ENCODE measurements at regions not wholly inside any gene's neighbourhood (a gene's known extent, or its start where the extent isn't known, plus 50 kb on each side); places are given as distances from the start of the nearest gene placed in this dataset.

DNA sequence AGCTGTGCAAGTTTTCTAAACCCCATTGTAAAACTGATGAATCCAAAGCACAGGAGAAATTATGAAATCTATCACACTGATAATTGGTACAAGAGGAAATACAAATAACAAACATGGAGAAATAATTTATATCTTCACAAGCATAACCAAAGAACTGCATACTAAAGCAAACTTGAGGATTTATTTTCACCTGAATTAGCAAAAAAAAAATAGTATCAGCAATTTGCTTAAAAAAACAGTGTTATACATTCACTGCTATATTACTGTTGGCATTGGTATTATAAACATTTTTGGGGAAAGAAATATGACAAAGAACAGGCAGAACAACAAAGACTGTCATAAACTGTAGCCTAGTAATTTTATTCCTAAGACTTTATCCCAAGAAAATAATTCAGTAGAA is 230.8 kb upstream of the NRP1 start:
- TF ChIP-seq, protein P1, sequence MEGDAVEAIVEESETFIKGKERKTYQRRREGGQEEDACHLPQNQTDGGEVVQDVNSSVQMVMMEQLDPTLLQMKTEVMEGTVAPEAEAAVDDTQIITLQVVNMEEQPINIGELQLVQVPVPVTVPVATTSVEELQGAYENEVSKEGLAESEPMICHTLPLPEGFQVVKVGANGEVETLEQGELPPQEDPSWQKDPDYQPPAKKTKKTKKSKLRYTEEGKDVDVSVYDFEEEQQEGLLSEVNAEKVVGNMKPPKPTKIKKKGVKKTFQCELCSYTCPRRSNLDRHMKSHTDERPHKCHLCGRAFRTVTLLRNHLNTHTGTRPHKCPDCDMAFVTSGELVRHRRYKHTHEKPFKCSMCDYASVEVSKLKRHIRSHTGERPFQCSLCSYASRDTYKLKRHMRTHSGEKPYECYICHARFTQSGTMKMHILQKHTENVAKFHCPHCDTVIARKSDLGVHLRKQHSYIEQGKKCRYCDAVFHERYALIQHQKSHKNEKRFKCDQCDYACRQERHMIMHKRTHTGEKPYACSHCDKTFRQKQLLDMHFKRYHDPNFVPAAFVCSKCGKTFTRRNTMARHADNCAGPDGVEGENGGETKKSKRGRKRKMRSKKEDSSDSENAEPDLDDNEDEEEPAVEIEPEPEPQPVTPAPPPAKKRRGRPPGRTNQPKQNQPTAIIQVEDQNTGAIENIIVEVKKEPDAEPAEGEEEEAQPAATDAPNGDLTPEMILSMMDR (IDR thresholded peaks at IDR 0.05; ENCODE audit: low read depth, low read length, missing control alignments), result no peak
- H3K4me3 ChIP-seq (replicated peaks; ENCODE audit: low read depth, low read length), result no peak overlapping the region
- no peak for DNase-seq (ENCODE audit: extremely low read depth, low read depth)

DNA sequence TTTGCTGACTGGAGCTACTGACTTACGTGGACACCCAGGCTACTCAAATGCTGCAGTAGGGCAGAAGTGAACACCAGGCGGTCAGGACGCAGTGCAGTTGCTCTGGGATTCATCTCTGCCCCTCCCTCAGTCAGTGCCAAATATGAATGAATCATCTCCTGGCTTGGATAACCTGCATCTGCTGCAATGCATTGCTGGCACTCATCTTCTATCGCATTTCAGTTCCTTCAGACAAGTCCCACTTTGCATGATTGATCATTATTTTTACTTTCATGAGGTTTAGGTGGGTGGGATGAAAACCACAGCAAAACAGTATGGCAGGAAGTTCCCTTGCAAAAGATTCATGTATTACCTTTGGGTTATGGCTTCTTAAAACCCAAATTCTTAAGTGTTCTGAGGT is 224.6 kb upstream of the NRP1 start:
- TF ChIP-seq, protein P1 (IDR thresholded peaks at IDR 0.05; ENCODE audit: low read depth, low read length, missing control alignments), result no peak
- peak; percentile 42 for DNase-seq (ENCODE audit: extremely low read depth, low read depth)
- H3K4me3 ChIP-seq (replicated peaks; ENCODE audit: low read depth, low read length), result no peak overlapping the region

DNA sequence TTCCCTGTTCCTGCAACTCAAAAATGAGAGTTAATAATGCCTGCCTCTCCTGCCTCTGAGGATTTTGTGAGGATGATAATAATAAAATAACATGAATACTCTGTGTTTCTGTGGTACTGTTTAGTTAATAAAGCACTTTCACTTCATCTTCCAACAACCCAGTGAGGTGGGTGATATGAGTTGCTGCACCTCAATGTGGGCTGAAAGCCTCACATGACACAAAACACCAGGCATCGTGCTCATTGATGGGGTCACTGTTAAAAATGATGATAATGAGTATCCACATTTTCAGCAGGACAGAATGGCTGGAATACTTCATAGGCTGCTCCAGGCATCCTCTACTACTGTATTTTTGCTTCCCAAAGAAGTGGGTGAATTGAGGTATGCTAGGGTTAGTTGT is 222.8 kb upstream of the NRP1 start:
- TF ChIP-seq, protein P1 (IDR thresholded peaks at IDR 0.05; ENCODE audit: low read depth, low read length, missing control alignments), result no peak
- DNase-seq (ENCODE audit: extremely low read depth, low read depth), result no peak
- H3K4me3 ChIP-seq (replicated peaks; ENCODE audit: low read depth, low read length), result no peak overlapping the region

DNA sequence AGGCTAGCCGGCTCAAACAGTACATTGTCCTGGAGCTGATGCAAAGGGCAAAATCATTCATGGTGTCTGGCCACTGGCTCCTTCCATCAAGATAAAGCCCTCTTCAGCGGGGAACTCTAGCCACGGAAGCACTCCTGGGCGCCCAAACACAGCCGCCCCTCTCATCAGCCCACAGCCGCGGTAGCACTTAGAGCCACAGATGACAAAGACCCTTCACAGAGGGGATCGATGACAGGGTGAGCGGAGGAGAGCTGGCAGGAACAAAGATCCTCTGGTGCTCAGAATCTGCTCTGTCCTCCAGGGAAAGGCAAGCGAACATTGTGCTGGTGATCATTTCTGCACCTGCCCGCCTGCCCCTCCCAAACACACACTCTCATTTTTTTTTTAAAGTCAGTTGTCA is 222.2 kb upstream of the NRP1 start:
- H3K4me3 ChIP-seq (replicated peaks; ENCODE audit: low read depth, low read length), result no peak overlapping the region
- DNase-seq (ENCODE audit: extremely low read depth, low read depth), result no peak
- TF ChIP-seq, protein P1 (IDR thresholded peaks at IDR 0.05; ENCODE audit: low read depth, low read length, missing control alignments), result no peak

DNA sequence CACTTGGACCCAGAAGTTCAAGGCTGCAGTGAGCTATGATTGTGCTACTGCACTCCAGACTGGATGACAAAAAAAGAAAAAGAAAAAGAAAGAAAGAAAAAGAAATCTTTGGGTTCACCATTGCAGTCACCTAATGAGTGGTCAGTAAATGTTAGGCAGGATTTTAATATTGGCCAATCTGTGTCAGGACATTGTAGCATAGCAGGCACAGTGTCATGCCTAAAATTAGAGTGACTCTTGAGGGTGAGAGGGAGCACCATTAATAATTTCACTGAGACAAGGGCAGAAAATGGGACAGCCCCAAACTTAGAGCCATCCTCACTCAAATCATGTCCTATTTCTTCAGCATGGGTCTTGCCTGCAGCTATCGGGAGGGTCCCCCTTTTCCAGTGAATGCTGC is 221.6 kb upstream of the NRP1 start:
- no peak for DNase-seq (ENCODE audit: extremely low read depth, low read depth)
- TF ChIP-seq, protein P1 (IDR thresholded peaks at IDR 0.05; ENCODE audit: low read depth, low read length, missing control alignments), result no peak
- H3K4me3 ChIP-seq (replicated peaks; ENCODE audit: low read depth, low read length), result no peak overlapping the region

DNA sequence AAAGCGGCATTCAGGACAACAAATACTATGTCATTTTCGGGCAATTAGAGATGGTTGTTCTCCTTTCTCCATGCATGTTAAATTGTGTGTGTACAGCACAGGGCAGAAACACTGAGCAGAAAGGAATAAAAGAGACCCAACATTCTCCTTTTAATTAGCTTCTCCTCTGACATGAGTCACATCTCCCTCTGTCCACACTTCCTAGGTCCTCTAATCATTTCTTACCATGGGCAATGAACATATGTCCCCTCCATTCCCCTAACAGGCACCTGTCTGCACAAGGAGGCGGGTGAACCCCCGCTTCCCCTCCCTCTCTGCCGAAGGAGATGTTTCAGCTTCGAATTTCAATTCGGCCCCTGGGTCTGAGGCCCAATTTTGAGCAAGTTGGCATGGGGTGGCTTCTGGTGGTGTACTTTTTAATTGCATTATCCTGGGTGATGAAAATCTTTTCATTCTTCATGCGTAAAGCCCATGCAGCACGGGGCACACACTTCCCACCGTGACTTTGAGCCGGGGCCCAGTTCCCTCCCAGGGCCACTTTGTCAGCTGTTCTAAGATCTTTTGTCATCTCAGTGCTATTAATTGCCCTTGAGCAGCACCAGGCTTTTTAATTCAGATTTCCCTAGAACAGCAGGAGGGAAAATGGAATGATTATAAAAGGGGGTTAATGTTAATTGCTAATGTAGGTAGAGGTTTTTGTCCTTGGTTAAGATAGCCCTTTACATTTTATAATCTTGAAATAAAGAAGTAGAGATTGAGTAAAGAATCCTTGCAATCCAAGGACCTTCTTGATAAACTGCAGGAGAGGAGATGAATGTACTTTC is 219.5 kb upstream of the NRP1 start:
- DNase-seq (ENCODE audit: extremely low read depth, low read depth), result no peak
- TF ChIP-seq, protein P1 (IDR thresholded peaks at IDR 0.05; ENCODE audit: low read depth, low read length, missing control alignments), result no peak
- no peak overlapping the region for H3K4me3 ChIP-seq (replicated peaks; ENCODE audit: low read depth, low read length)

DNA sequence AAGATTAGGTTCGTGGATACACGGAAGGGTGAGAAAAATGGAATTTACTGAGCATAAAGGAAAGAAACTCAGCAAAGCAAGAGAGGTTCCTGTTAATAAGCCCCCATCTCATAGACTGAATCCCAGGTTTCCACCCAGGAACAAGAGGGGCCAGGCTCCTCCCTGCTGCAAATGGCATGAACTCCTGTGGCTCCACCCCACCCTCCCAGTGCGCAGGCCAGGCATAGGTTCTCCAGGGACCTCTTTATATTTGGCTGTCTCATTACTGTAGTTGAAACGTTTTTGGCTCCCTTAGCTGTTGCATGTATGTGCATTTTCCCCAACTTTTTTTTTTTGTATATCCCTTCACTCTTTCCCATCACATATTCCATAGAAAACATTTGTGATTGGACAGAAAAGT is 217.8 kb upstream of the NRP1 start:
- no peak for DNase-seq (ENCODE audit: extremely low read depth, low read depth)
- no peak overlapping the region for H3K4me3 ChIP-seq (replicated peaks; ENCODE audit: low read depth, low read length)
- TF ChIP-seq, protein P1 (IDR thresholded peaks at IDR 0.05; ENCODE audit: low read depth, low read length, missing control alignments), result no peak
